ENCODE measurements at regions not wholly inside any gene's neighbourhood (a gene's known extent, or its start where the extent isn't known, plus 50 kb on each side); places are given as distances from the start of the nearest gene placed in this dataset.

GRCh38 chr13:109545931-109546330, 240.5 kb downstream of the IRS2 start:
- no peak overlapping the region for H3K4me3 ChIP-seq
- no peak overlapping the region for H3K27ac ChIP-seq
- no peaks in the 10 kb centered on the region for H3K27me3 ChIP-seq
- H3K36me3 ChIP-seq, result no peaks in the 10 kb centered on the region
- no peaks in the 10 kb centered on the region for H3K4me1 ChIP-seq
- no peak for TF ChIP-seq CTCF (IDR thresholded peaks at IDR 0.05)
- H3K9me3 ChIP-seq, result no peaks in the 10 kb centered on the region
- DNase-seq, result no peak
- intact Hi-C loops (cut with DNase I; ENCODE audit: low total_unique reads), result no loop called here

- Histone ChIP-seq H3K4me3 (no peak overlapping the region), H3K27me3 (no peaks in the 10 kb centered on the region), H3K36me3 (no peaks in the 10 kb centered on the region), H3K27ac (no peak overlapping the region), H3K4me1 (no peaks in the 10 kb centered on the region), H3K9me3 (no peaks in the 10 kb centered on the region)
- intact Hi-C loops (cut with DNase I; ENCODE audit: low total_unique reads), result no loop called here
- TF ChIP-seq POLR2A (IDR thresholded peaks at IDR 0.05) (no peak), CTCF (IDR thresholded peaks at IDR 0.05) (no peak)
- no peak for DNase-seq
Measured at GRCh38 chr13:109541081-109541480, 245.3 kb downstream of the IRS2 start.

GRCh38 chr13:109537584-109537983, 248.8 kb downstream of the IRS2 start:
- Histone ChIP-seq H3K4me3 (no peak overlapping the region), H3K27me3 (no peaks in the 10 kb centered on the region), H3K27ac (no peak overlapping the region), H3K4me1 (no peaks in the 10 kb centered on the region), H3K9me3 (no peaks in the 10 kb centered on the region), H3K36me3 (no peaks in the 10 kb centered on the region)
- no peak for TF ChIP-seq POLR2A (IDR thresholded peaks at IDR 0.05)
- no peak for TF ChIP-seq CTCF (IDR thresholded peaks at IDR 0.05)
- intact Hi-C loops (cut with DNase I; ENCODE audit: low total_unique reads), result no loop called here
- no peak for DNase-seq

DNA sequence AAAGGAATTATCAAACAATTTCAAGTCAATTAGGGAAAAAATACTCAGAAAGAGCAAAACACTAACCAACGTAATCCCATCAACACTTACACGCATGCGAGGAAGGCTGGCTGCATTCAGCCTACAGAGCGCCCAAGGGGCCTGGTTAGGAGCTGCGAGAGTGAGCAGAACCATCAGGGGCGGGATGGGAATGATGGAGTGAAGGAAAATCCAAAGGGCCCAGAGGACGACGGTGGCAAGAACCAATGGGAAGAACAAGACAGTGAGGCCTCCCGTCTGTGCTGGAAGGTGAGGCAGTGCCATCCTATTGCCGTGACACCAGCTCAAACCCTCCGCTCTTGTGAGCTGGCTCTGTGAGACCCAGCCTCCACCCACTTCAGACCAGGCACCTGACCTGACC, 253.0 kb downstream of the IRS2 start:
- TF ChIP-seq CTCF (IDR thresholded peaks at IDR 0.05) (no peak), POLR2A (IDR thresholded peaks at IDR 0.05) (no peak)
- intact Hi-C loops (cut with DNase I; ENCODE audit: low total_unique reads), result no loop called here
- Histone ChIP-seq H3K27me3 (no peaks in the 10 kb centered on the region), H3K4me3 (no peak overlapping the region), H3K27ac (no peak overlapping the region), H3K9me3 (no peaks in the 10 kb centered on the region), H3K36me3 (no peaks in the 10 kb centered on the region), H3K4me1 (no peaks in the 10 kb centered on the region)
- DNase-seq, result no peak

GRCh38 chr13:109529964-109530363, 256.4 kb downstream of the IRS2 start:
- no peak overlapping the region for H3K27ac ChIP-seq
- no peak for DNase-seq
- intact Hi-C loops (cut with DNase I; ENCODE audit: low total_unique reads), result no loop called here
- no peaks in the 10 kb centered on the region for H3K36me3 ChIP-seq
- no peaks in the 10 kb centered on the region for H3K4me1 ChIP-seq
- no peak for TF ChIP-seq CTCF (IDR thresholded peaks at IDR 0.05)
- TF ChIP-seq POLR2A (IDR thresholded peaks at IDR 0.05), result no peak
- H3K4me3 ChIP-seq, result no peak overlapping the region
- H3K9me3 ChIP-seq, result no peaks in the 10 kb centered on the region
- H3K27me3 ChIP-seq, result no peaks in the 10 kb centered on the region
